Pulmonary artery endothelial cell (primary cell): ENCODE measurements at regions not wholly inside any gene's neighbourhood (a gene's known extent, or its start where the extent isn't known, plus 50 kb on each side); places are given as distances from the start of the nearest gene placed in this dataset.
"Not testable (repeated sequence)": the region's sequence is repeated elsewhere in the genome, so short reads cannot be mapped to it uniquely, and the experiment has no call there.

Experiments
- DNase-seq: peaks from one replicate; pipeline ENCODE4 v3.0.0-alpha.2; 2011; ENCODE audit warnings: low read depth, low spot score

DNA sequence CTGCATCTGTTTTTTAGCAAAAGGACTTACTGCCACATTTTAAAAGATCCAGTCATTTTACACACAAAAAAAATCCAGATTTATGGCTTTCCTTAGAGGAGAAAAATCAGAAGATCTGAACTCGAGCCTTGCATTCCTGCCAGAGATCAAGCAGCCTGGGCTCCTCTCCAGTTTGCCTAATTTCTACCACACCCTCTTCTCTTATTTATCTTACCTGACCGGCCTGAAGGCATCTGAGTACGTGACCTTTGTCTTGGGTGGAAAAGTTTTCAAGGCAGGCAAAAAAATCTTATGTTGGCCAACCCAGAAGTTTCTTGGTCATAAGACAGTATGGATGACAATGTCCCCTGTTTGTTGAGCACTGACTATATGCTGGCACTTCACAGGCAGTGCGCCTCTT is 60.3 kb downstream of the CHRD start:
- DNase-seq = no peak

GRCh38 chr3:184441202-184441900 is 61.5 kb downstream of the CHRD start:
- DNase-seq = no peak

DNA sequence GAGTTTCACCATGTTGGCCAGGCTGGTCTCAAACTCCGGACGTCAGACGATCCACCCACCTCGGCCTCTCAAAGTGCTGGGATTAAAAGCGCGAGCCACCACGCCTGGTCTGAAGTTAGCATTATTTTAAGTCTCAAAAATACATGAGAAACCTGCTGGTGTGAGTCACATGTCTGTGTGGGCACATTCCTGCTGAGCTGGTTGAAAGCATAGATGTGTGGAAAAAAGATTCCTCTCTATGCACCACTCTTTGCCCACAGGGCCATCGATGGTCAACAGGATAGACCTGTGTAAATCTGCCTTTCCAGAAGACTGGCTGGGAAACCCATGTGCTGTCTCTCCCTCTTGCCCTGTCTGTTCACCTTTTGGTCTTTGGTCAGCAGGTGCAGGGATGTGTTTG is 63.5 kb downstream of the CHRD start:
- DNase-seq = no peak

DNA sequence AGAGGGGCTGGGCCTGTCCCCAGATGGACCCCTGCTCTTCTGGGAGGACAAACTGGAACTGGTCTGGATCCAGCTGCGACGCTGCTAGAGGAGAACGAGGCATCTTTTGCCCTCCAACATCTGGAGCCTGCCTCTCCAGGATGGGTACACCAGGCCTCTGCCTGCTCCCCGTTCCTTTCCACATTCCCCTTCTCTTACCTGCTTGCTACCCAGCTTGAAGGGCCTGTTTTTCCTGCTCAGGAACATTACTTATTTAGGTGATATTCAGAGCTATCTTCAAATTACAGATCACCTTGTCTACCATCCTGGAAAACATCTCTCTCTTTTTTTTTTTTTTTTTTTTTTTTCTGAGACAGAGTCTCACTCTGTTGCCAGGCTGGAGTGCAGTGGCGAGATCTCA is 64.0 kb downstream of the CHRD start:
- no peak for DNase-seq

GRCh38 chr3:184448321-184449160 is 68.7 kb downstream of the CHRD start:
- peak; percentile 96 for DNase-seq

DNA sequence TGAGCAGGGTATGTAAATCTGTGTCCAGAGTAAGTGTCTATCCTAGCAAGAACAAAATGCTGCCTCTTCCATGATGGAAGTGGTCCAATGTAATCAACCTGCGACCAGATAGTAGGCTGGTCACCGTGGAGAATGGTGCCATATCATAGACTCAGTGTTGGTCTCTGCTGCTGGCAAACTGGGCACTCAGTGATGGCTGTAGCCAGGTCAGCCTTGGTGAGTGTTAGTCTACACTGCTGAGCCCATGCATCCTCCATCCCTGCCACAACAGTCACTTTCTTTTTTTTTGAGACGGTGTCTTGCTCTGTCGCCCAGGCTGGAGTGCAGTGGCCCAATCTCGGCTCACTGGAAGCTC is 69.3 kb downstream of the CHRD start:
- no peak for DNase-seq

DNA sequence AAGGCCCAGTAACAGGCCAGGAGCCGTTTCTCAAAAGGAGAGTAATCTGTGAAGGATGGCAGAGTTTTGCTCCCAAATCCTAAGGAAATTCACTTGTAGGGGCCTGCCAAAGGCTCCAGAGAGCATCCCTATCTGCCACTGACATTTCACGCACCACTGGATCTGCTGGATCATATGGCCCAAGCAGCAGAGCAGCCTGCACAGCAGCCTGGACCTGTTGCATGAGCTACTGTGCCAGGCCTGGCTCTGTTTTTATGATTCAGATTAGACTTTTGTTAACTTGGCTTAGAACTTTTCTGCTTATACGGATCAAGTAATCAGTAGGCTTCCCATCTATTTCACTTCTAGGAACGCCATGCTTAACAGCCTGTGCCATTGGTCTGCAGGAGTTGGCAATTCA is 70.7 kb downstream of the CHRD start:
- DNase-seq = no peak

DNA sequence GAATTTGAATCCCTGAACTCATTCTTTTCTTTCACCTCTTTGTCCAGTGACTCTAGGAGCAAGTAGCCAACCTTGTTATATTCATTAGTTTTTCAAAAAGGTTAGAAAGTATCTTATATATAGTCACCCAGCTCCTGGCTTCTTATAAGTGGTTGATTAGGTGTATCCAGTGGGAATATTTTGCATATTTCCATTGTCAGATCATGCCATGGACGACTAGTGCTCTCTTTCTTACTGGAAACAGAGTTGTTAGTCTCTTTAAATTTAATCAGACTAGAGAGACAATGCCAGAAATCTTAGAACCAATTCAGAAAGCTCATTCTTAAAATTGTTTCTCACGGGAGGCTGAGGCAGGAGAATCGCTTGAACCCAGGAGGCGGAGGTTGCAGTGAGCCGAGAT is 73.4 kb downstream of the CHRD start:
- no peak for DNase-seq

DNA sequence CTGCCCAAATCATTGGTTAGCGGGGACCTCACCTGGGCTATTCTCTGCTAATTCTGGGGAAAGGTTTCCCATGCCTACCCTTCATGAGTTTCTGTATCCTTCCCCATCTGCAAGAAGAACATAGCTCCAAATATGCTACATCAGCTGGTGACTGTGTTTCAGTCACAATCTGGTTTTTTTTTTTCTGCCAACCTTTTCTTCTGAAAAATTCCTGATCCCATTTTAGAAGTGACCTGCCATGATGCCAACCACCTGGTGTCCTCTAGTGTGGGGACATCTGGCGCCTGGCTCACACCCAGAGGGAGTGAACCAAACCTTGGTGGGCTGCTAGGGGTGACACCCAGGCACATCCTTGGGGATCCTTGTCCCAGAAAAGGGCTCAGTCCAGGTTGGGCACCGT is 76.1 kb downstream of the CHRD start:
- DNase-seq = no peak

DNA sequence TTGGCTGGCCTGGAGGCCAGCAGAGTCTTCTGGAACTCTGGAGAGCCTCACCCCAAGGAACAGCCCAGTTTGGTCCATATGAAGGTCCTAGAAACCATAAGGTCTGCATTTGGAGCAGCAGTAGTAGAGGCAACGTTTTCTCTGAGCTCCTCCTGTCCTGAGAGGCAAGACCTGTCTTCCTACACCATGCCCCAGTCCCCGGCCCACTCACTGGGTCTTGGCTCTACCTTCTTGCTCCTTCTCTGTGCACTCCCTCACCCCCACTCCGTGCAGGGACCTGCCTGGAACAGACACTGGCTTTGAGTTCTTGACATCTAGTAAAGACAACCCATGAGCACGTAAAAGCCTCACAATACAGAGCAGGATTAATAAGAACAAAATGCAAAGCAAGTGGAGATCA is 76.6 kb downstream of the CHRD start:
- DNase-seq = no peak

DNA sequence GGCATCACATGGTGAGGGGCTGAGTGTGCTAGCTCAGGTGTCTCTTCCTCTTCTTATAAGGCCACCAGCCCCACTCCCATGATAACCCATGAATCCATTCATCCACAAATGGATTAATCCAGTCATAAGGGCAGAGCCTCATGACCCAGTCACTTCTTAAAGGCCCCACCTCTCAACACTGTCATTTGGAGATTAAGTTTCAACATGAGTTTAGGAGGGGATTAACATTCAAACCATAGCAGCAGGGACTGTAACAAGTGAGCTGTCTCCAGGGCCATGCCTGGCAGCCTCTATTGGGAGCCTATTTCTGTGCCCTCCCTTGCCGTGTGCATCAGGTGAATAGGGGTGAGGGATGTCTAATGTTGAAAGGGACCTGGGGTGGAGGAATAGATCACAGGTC is 77.5 kb downstream of the CHRD start:
- no peak for DNase-seq

DNA sequence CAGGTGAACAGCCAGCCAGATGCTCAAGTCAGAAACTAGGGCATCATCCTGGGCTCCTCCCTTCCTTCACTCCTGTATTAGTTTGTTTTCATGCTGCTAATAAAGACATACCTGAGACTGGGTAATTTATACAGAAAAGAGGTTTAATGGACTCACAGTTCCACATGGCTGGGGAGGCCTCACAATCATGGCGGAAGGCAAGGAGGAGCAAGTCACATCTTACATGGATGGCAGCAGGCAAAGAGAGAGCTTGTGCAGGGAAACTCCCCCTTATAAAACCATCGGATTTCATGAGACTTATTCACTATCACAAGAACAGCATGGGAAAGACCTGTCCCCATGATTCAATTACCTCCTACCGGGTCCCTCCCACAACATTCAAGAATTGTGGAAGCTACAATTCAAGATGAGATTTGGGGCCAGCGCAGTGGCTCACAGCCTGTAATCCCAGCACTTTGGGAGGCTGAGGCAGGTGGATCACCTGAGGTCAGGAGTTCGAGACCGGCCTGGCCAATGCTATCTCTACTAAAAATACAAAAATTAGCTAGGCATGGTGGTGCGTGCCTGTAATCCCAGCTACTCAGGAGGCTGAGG is 78.0 kb downstream of the CHRD start:
- not testable (repeated sequence) for DNase-seq

- DNase-seq = peak; percentile 96
Observed at GRCh38 chr3:184459355-184459754, 79.5 kb downstream of the CHRD start.

GRCh38 chr3:184460276-184460675 is 80.4 kb downstream of the CHRD start:
- DNase-seq = no peak

DNA sequence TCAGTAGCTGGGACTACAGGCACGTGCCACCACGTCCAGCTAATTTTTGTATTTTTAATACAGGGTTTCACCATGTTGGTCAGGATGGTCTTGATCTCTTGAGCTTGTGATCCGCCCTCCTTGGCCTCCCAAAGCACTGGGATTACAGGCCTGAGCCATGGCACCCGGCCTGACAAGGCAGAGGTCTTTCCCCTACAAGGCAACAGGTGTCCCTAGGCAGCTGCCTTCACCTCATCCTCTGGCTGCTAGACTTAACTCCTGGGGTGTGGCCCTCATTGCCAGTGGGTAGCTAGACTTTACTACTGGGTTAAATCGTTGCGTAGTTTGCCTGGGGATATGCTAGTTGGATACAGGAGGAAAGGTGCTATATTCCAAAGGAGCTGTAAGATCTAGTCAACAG is 81.4 kb downstream of the CHRD start:
- no peak for DNase-seq

GRCh38 chr3:184465883-184466412 is 86.1 kb downstream of the CHRD start:
- no peak for DNase-seq

DNA sequence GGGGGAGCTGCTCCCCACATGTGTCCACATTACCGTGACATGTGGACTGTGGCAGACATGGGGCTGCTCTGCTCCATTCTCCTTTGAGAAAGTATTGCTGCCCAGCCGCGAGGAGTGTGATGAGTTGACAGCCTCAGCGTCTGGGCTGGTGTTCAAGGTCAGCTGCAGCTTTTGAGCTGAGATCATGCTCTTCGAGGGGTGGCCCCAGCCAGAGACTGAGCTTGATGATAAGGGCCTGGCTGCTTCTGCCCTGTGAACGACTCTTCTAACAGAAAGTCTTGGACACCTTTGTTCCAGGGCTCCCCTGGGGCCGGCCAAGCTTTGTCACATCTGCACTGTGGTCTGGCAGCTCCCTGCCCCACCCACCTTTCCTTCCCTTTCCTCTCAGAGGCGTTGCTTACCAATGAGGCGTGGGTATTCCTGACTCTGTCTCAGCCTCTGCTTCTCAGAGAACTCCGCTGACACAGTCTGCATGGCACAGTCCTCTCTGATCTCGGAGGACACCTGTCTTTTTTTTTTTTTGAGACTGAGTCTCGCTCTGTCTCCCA is 86.6 kb downstream of the CHRD start:
- no peak for DNase-seq

DNA sequence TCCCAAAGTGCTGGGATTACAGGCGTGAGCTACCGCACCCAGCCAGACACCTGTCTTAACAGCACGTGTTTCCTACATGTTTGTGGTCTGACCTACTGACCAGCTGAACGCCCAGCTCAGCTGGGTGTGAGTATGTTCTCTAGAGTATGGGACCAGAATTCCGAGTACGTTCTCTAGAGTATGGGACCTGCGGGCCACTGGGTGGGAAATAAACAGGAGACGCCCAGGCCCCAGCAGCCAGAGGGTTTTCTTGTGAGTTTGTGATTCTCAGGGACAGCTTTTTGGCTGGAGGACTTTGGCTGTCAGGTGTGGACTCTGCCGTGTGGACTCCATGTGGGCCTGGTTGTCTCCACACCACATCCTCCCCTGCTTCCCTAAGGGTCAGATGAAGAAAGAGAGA is 87.3 kb downstream of the CHRD start:
- DNase-seq = no peak

- DNase-seq = no peak
Observed at GRCh38 chr3:184470551-184470950, 90.7 kb downstream of the CHRD start.

GRCh38 chr3:184471439-184471838 is 90.1 kb upstream of the EPHB3 start:
- no peak for DNase-seq

- DNase-seq = peak; percentile 91
Observed at GRCh38 chr3:184472723-184473428, 88.7 kb upstream of the EPHB3 start.

DNA sequence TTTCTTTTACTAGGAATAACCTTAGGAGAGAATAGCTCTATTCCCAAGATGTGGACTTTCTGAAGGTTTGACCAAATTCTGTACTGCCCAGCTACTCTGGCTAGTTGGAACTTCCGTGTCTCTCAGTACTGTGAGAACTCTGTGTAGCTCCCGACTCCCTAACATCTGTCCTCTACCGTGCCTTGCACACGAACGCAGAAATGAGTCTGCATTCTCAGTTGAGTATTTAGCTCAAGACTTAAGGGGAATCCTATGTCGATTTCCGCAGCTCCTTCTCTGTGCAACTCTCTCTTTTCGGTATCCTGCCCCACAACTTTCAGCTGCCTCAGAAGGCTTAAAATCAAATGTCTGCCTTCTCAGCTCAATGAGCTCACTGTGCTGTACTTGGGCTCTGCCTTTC is 86.7 kb upstream of the EPHB3 start:
- DNase-seq = no peak
